Fibroblast of pulmonary artery (primary cell): ENCODE measurements at regions not wholly inside any gene's neighbourhood (a gene's known extent, or its start where the extent isn't known, plus 50 kb on each side); places are given as distances from the start of the nearest gene placed in this dataset.
A peak's percentile ranks its signal among the peaks of the same experiment; 100 is the strongest.

Experiments
- DNase-seq: peaks from one replicate; pipeline ENCODE4 v3.0.0-alpha.2; 2010; ENCODE audit warnings: low read depth
- H3K4me3 ChIP-seq: replicated peaks from 2 replicates; pipeline ENCODE4 v1.5.1; 2011; ENCODE audit warnings: low read depth, mild to moderate bottlenecking, control low read depth, low read length, moderate library complexity
- CTCF ChIP-seq: IDR thresholded peaks from 2 replicates; pipeline ENCODE4 v1.5.1; 2011; ENCODE audit warnings: mild to moderate bottlenecking, control low read depth, low read length, inconsistent platforms; ENCODE audit errors: missing control alignments

- H3K4me3 ChIP-seq, result no peak overlapping the region
- no peak for TF ChIP-seq CTCF
- DNase-seq, result no peak
These were observed 677.6 kb upstream of the ID4 start for GRCh38 chr6:19159561-19159960.

- no peak overlapping the region for H3K4me3 ChIP-seq
- DNase-seq, result no peak
- no peak for TF ChIP-seq CTCF
These were observed 677.0 kb upstream of the ID4 start for GRCh38 chr6:19160081-19160730.

- TF ChIP-seq CTCF, result no peak
- no peak overlapping the region for H3K4me3 ChIP-seq
- DNase-seq, result peak; percentile 55
These were observed 669.9 kb upstream of the ID4 start for GRCh38 chr6:19167251-19167650.

GRCh38 chr6:19169366-19169765 lies 667.8 kb upstream of the ID4 start:
- H3K4me3 ChIP-seq, result no peak overlapping the region
- DNase-seq, result no peak
- TF ChIP-seq CTCF, result no peak

- no peak overlapping the region for H3K4me3 ChIP-seq
- TF ChIP-seq CTCF, result no peak
- DNase-seq, result no peak
These were observed 662.1 kb upstream of the ID4 start for GRCh38 chr6:19175023-19175422.

- H3K4me3 ChIP-seq, result no peak overlapping the region
- no peak for TF ChIP-seq CTCF
- DNase-seq, result peak; percentile 66
These were observed 656.7 kb upstream of the ID4 start for GRCh38 chr6:19180348-19181072.

GRCh38 chr6:19181211-19181610 lies 656.0 kb upstream of the ID4 start:
- H3K4me3 ChIP-seq, result no peak overlapping the region
- no peak for DNase-seq
- no peak for TF ChIP-seq CTCF
